Loucy (cell line): ENCODE measurements at regions not wholly inside any gene's neighbourhood (a gene's known extent, or its start where the extent isn't known, plus 50 kb on each side); places are given as distances from the start of the nearest gene placed in this dataset.

Experiments used
- CTCF ChIP-seq: fragments of 200-600 bp; sonication (generic); conservative IDR thresholded peaks from 2 replicates; pipeline ENCODE4 v1.5.1; 2014; ENCODE audit warnings: mild to moderate bottlenecking, antibody characterized with exemption, low read length
- EZH2phosphoT487 ChIP-seq: fragments of 200-600 bp; IDR thresholded peaks from 2 replicates; pipeline ENCODE4 v1.6.1; 2018; ENCODE audit warnings: antibody characterized with exemption, mild to moderate bottlenecking, moderate library complexity, borderline replicate concordance

GRCh38 chr5:103772248-103772647, 209.7 kb upstream of the NUDT12 start:
- no peak for TF ChIP-seq CTCF
- no peak for TF ChIP-seq EZH2phosphoT487
